Nucleus accumbens (tissue), 56 donors: ENCODE measurements at regions not wholly inside any gene's neighbourhood (a gene's known extent, or its start where the extent isn't known, plus 50 kb on each side); places are given as distances from the start of the nearest gene placed in this dataset.
"Not testable (repeated sequence)": the region's sequence is repeated elsewhere in the genome, so short reads cannot be mapped to it uniquely, and the experiment has no call there.

Experiments used
- DNase-seq, 56 donors: peaks; one replicate each; lab custom pipeline; 2025; lab: John Stamatoyannopoulos, UW

GRCh38 chr20:50322703-50323131 is 132.1 kb downstream of the CEBPB start:
- no peak for DNase-seq

- DNase-seq = no peak
Measured at GRCh38 chr20:50323209-50323608, 132.6 kb downstream of the CEBPB start.

GRCh38 chr20:50323777-50324775 is 133.4 kb downstream of the CEBPB start:
- no peak for DNase-seq

GRCh38 chr20:50325215-50325614 is 134.6 kb downstream of the CEBPB start:
- DNase-seq = no peak

GRCh38 chr20:50325651-50326050 is 135.0 kb downstream of the CEBPB start:
- no peak for DNase-seq

- DNase-seq = no peak
Measured at GRCh38 chr20:50327666-50328065, 137.0 kb downstream of the CEBPB start.

GRCh38 chr20:50328222-50328979 is 137.8 kb downstream of the CEBPB start:
- DNase-seq = no peak

- DNase-seq = no peak
Measured at GRCh38 chr20:50328996-50329898, 138.6 kb downstream of the CEBPB start.

- no peak for DNase-seq
Measured at GRCh38 chr20:50329981-50330503, 139.4 kb downstream of the CEBPB start.

- DNase-seq = peak in 1 of 56 donors; percentile 17
Measured at GRCh38 chr20:50330504-50331313, 140.1 kb downstream of the CEBPB start.

GRCh38 chr20:50331469-50332363 is 141.1 kb downstream of the CEBPB start:
- DNase-seq = no peak

- DNase-seq = no peak
Measured at GRCh38 chr20:50332491-50332980, 141.9 kb downstream of the CEBPB start.

- DNase-seq = no peak
Measured at GRCh38 chr20:50333131-50333670, 142.6 kb downstream of the CEBPB start.

GRCh38 chr20:50333812-50334211 is 143.2 kb downstream of the CEBPB start:
- no peak for DNase-seq

- DNase-seq = not testable (repeated sequence)
Measured at GRCh38 chr20:50334512-50334911, 143.9 kb downstream of the CEBPB start.

GRCh38 chr20:50335105-50335504 is 144.5 kb downstream of the CEBPB start:
- no peak for DNase-seq

GRCh38 chr20:50335866-50336265 is 145.2 kb downstream of the CEBPB start:
- no peak for DNase-seq

GRCh38 chr20:50336661-50337060 is 146.0 kb downstream of the CEBPB start:
- no peak for DNase-seq
